ELR (cell line): ENCODE measurements at regions not wholly inside any gene's neighbourhood (a gene's known extent, or its start where the extent isn't known, plus 50 kb on each side); places are given as distances from the start of the nearest gene placed in this dataset.

ENCODE experiments used
- DNase-seq: peaks from one replicate; pipeline ENCODE4 v3.0.0-alpha.2; 2015; ENCODE audit warnings: low read depth

DNA sequence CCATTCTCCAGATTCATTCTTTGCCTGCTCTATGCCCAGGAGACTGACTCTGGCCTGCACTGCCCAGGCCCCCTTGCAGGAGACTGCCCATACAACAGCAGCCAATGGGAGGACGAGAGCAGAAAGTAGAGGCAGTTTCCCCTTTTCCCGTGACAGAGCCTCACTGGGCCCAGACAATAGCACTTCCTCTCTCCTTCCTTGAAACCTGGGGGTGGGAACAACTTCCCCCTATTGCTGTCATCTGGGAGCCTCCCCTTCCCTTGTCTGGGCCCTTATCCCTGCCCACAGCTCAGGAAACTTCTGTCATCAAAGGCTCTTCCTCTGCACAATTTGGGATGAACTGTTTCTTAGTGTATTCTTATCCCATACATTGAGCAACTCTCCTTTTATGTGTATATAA, 60.8 kb upstream of the KCNJ15 start:
- DNase-seq: no peak

DNA sequence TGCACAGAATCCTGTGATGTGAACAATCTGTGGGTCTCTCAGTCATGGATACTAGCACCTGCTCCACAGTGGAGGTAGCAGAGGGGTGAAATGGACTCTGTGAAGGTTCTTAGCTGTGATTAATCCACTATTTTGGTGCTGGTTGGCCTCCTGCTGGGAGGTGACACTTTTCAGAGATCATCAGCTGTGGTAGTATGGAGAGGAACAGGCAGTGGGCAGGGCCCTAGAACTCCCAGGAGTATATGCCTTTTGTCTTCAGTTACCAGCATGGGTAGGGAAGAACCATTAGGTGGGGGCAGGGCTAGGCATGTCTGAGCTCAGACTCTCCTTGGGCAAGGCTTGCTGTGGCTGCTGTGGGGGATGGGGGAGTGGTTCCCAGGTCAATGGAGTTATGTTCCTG, 54.0 kb upstream of the KCNJ15 start:
- no peak for DNase-seq

DNA sequence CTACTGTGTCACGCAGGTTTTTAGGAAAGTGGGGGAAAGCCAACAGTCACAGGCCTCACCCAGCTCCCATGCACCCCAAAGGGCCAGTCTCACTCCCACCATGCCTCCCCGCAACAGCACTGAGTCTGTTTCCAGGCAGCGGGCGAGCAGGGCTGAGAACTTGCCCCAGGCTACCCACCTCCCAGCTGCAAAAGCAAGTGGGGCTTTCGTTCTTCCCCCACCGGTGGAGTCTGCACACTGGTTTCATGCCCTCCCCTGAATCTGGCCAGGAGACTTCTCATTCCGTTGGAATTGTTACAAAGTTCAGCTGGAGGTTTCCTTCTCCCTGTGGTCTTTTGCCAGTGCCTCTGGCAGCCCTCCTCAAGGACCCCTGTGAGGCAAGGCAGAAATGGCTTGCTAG, 53.6 kb upstream of the KCNJ15 start:
- DNase-seq: no peak

DNA sequence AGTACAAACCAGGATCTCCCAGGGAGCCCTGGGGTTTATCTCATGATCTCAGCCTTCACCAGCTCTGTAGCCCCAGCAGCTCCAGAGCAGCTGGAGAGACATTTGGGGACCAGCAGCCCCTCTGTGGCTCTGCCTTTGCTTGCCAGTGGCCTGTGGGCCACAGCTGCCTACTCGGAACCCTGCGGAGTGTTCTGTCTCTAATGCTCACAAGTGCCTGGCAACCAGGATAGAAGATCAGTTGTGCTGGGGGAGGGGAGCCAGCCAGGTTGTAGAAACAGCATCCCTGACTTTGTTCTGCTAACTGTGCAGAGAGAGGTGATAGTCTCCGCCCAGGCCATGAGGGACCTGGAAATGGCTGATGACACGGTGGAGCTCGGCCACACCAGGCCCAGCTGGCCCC, 50.9 kb upstream of the KCNJ15 start:
- no peak for DNase-seq

DNA sequence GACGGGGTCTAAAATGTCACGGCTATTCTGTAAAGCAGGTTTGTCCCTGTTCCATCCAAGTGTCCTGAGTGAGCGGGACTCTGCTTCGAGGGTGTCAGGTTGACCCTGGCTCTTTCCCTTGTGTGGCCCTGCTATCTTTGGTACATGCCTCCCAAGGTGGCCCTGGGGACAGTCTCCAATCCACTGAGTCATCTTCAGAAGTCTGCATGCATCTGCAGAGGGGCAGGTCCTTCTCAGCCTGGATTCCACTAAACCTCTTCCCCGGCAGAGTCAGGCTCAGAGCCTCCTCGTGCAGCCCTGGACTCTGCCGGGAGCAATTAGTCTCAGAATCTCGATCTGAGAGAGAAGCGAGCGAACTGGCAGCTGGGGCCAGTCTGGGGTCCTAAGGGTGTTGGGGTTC, 50.1 kb upstream of the KCNJ15 start:
- no peak for DNase-seq
